Heart left ventricle (tissue), 13 donors: ENCODE measurements at regions not wholly inside any gene's neighbourhood (a gene's known extent, or its start where the extent isn't known, plus 50 kb on each side); places are given as distances from the start of the nearest gene placed in this dataset.

Experiments used
- CTCF ChIP-seq, 12 donors: fragments of 200-600 bp; sonication (generic) in 4 of 12; IDR thresholded peaks; one replicate each; pipeline versions ENCODE4 v1.5.0 to v1.8.0; 2018 to 2022; ENCODE audit warnings: antibody characterized with exemption in 12 of 12, mild to moderate bottlenecking in 5 of 12
- POLR2A ChIP-seq, 2 donors: fragments of 450-650 bp; IDR thresholded peaks; one replicate each; pipeline ENCODE4 v1.6.1; 2017; ENCODE audit warnings: antibody characterized with exemption in 2 of 2, mild to moderate bottlenecking in 2 of 2, moderate library complexity in 2 of 2
- donor health status: ischemic (EF 13 %, LVEDD 7.1; RV severe dilation, severe dysfunction).
- donor health status: DM: no; HTN: yes; CAD: no.
- donor health status: DM: no; HTN: no; CAD: no.
- donor health status: ischemic (EF 25% LVEDD 6.9; RV normal size, moderate dysfunction).
- donor health status: ischemic (EF 25% LVEDD 5.7; RV mildly dilated, moderate dysfunction).
- donor health status: ischemic (EF 35%, LVEDD 5.7; RV mildly dilated, moderate dysfunction).
- donor health status: nonischemic (EF 11% LVEDD 7.7; RV severe dilation, severe dysfunction).
- donor health status: DM: yes; HTN: yes; CAD: no.
- donor health status: PGD.
- donor health status: ischemic (EF 29% LVEDD 5.4; RV normal size, mild dysfunction).
- donor health status: nonischemic (EF 23%, LVEDD 6.1; RV moderate dilation, normal function).

GRCh38 chr9:99445371-99445891, 223.3 kb downstream of the SEC61B start:
- TF ChIP-seq CTCF (IDR thresholded peaks at IDR 0.05) (no peak), POLR2A (IDR thresholded peaks at IDR 0.05) (no peak)
